ENCODE measurements at regions not wholly inside any gene's neighbourhood (a gene's known extent, or its start where the extent isn't known, plus 50 kb on each side); places are given as distances from the start of the nearest gene placed in this dataset.

- Histone ChIP-seq H3K27me3 (no peaks in the 10 kb centered on the region), H3K27ac (no peak overlapping the region), H3K9me3 (no peaks in the 10 kb centered on the region), H3K36me3 (no peaks in the 10 kb centered on the region), H3K4me3 (no peak overlapping the region), H3K4me1 (ENCODE audit: insufficient read depth) (no peaks in the 10 kb centered on the region)
- no peak for DNase-seq
- 15 to 47% (median 26%) methylated on average over 2 of the region's 2 CpGs for WGBS, 3 donors
- TF ChIP-seq CTCF (IDR thresholded peaks at IDR 0.05) (no peak), POLR2A (IDR thresholded peaks at IDR 0.05) (no peak), EP300 (IDR thresholded peaks at IDR 0.05) (no peak)
- intact Hi-C loops (cut with DNase I), result no loop called here
Measured at GRCh38 chr4:127000846-127001245, 631.9 kb upstream of the INTU start.

DNA sequence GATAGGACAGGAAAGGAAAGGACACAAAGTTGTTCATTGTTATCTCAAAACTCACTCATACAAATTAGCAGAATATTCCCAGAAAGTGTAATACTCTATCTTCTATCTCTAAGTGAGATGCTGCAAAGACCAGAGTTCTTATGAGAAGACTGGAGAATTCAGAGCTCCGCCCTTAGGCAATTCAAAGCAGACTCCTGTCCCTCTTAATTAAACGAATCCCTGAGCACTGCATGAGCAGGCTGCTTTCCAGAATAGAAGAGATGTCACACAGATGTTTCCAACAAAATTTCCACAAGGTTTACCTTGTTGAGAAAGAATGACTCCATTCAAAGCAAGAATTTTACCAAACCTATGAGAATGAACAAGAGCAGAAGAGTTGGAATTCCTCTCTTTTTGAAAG lies 630.8 kb upstream of the INTU start:
- 76 to 84% (median 81%) methylated on average over 2 of the region's 2 CpGs for WGBS, 3 donors
- H3K27ac ChIP-seq, result no peak overlapping the region
- DNase-seq, result no peak
- H3K4me3 ChIP-seq, result no peak overlapping the region
- H3K9me3 ChIP-seq, result no peaks in the 10 kb centered on the region
- TF ChIP-seq EP300 (IDR thresholded peaks at IDR 0.05), result no peak
- no peak for TF ChIP-seq CTCF (IDR thresholded peaks at IDR 0.05)
- no peak for TF ChIP-seq POLR2A (IDR thresholded peaks at IDR 0.05)
- intact Hi-C loops (cut with DNase I), result no loop called here
- no peaks in the 10 kb centered on the region for H3K36me3 ChIP-seq
- no peaks in the 10 kb centered on the region for H3K27me3 ChIP-seq
- no peaks in the 10 kb centered on the region for H3K4me1 ChIP-seq (ENCODE audit: insufficient read depth)

DNA sequence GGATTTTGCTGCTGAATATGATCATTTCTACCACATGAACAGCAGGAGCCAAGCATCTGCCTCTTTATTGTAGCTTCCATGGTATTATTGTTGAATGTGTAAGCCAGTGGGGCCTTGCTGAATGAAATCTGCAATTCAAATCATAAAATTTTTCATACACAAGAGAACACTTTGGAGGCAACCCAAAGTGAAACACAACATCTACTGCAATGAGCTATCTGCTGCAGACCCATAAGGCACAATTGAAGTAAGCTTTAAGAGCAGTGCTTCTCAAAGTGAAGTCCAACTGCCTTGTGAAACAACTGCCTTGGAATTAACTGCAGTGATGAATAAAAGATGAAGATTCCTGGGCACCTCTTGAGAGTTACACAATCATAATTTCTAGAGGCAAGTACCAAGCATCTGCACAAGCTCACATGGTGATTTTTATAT lies 626.3 kb upstream of the INTU start:
- TF ChIP-seq POLR2A (IDR thresholded peaks at IDR 0.05) (no peak), CTCF (IDR thresholded peaks at IDR 0.05) (no peak), EP300 (IDR thresholded peaks at IDR 0.05) (no peak)
- H3K36me3 ChIP-seq, result no peaks in the 10 kb centered on the region
- intact Hi-C loops (cut with DNase I), result no loop called here

GRCh38 chr4:127007305-127007704 lies 625.5 kb upstream of the INTU start:
- Histone ChIP-seq H3K4me3 (no peak overlapping the region), H3K27ac (no peak overlapping the region), H3K36me3 (no peaks in the 10 kb centered on the region), H3K27me3 (no peaks in the 10 kb centered on the region), H3K4me1 (ENCODE audit: insufficient read depth) (no peaks in the 10 kb centered on the region), H3K9me3 (no peaks in the 10 kb centered on the region)
- 46 to 69% (median 49%) methylated on average over 3 of the region's 3 CpGs for WGBS, 3 donors
- TF ChIP-seq POLR2A (IDR thresholded peaks at IDR 0.05) (no peak), CTCF (IDR thresholded peaks at IDR 0.05) (no peak), EP300 (IDR thresholded peaks at IDR 0.05) (no peak)
- intact Hi-C loops (cut with DNase I), result no loop called here
- no peak for DNase-seq

More for the DNA sequence above, 626.3 kb upstream of the INTU start:
- no peaks in the 10 kb centered on the region for H3K9me3 ChIP-seq
- no peak for DNase-seq
- H3K4me3 ChIP-seq, result no peak overlapping the region
- no peaks in the 10 kb centered on the region for H3K27me3 ChIP-seq
- no peaks in the 10 kb centered on the region for H3K4me1 ChIP-seq (ENCODE audit: insufficient read depth)
- no peak overlapping the region for H3K27ac ChIP-seq

DNA sequence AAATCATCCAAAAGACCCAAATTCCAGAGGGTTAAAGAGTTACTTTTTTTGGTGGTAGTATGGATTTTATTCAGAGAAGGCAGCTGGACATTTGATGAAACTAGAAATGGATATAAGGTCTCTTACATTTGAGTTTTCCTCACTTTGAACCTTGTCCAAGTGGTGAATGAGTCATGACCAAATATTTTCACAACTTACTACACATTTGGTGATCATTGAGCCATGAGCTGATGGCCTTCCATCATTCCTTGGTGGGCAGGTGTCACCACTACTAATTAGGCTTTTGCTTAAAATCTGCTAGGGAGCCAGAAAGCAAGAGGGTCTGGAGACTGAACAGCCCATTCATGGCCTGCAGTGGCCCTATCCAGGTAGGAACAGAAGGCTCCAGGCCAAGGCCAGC lies 620.2 kb upstream of the INTU start:
- H3K27me3 ChIP-seq, result no peaks in the 10 kb centered on the region
- no peak for TF ChIP-seq CTCF (IDR thresholded peaks at IDR 0.05)
- no peak overlapping the region for H3K4me3 ChIP-seq
- no peaks in the 10 kb centered on the region for H3K4me1 ChIP-seq (ENCODE audit: insufficient read depth)
- H3K36me3 ChIP-seq, result no peaks in the 10 kb centered on the region
- intact Hi-C loops (cut with DNase I), result no loop called here
- no peaks in the 10 kb centered on the region for H3K9me3 ChIP-seq
- no peak for DNase-seq
- no peak overlapping the region for H3K27ac ChIP-seq
